HCT116 (cell line): ENCODE measurements at regions not wholly inside any gene's neighbourhood (a gene's known extent, or its start where the extent isn't known, plus 50 kb on each side); places are given as distances from the start of the nearest gene placed in this dataset.

Source experiments
- ATAC-seq: fragments of 200-7000 bp; cut with Tn5 transposase; 2 replicates; pipeline ENCODE4 v1.9.1; 2020; ENCODE audit warnings: mild to moderate bottlenecking, moderate library complexity
- BruUV-seq: library from RNA; stranded (reverse); fragments of 400-500 nt; replicated peaks from 2 replicates; lab custom pipeline; 2021; lab: Mats Ljungman, UMichigan
- CTCF ChIA-PET: fragments of 300-600 bp; sonication (Branson Sonifier 250); formaldehyde crosslinking; loops from one replicate; lab custom pipeline; 2021; ENCODE audit warnings: antibody characterized with exemption; lab: Charles Lee
- POLR2A ChIA-PET: fragments of 300-600, 350-600 bp; sonication (Branson Sonifier 250); formaldehyde crosslinking; loops from one replicate; lab custom pipeline; 2021; ENCODE audit warnings: antibody characterized with exemption; lab: Charles Lee
- RAD21 ChIA-PET, 2 experiments: fragments of 300-600 bp; sonication (Branson Sonifier 250); formaldehyde crosslinking; loops; one replicate each; lab custom pipeline; 2023; ENCODE audit warnings: low total read pairs in 2 of 2; ENCODE audit not compliant: uncharacterized antibody in 2 of 2, unreplicated experiment in 2 of 2, low non-redundant PET in 1 of 2; lab: Charles Lee
- DNase-seq: peaks from one replicate; pipeline ENCODE4 v3.0.0-alpha.2; 2010; ENCODE audit warnings: low read depth, low spot score
- H2AFZ ChIP-seq: fragments of 200-600 bp; shearing (Covaris generic), sonication (generic); 2 replicates; pipeline ENCODE4 v1.6.1; 2017; ENCODE audit warnings: low read depth, mixed run types, mixed read lengths, antibody characterized with exemption, low read length; ENCODE audit not compliant: poor library complexity, severe bottlenecking
- H3K27ac ChIP-seq: 2 replicates; pipeline ENCODE4 v1.5.1; 2012; ENCODE audit warnings: low read depth, low read length
- H3K27me3 ChIP-seq: fragments of 200-600 bp; sonication (generic); 2 replicates; pipeline ENCODE4 v1.6.1; 2016; ENCODE audit warnings: mixed run types, low read length, mixed read lengths; ENCODE audit not compliant: insufficient read depth
- H3K36me3 ChIP-seq, 2 experiments: fragments of 200-500 bp in 1 of 2; fragments of 200-600 bp in 1 of 2; sonication (Bioruptor generic) in 1 of 2; sonication (generic) in 1 of 2; 2 replicates each; pipeline versions ENCODE4 v1.5.1 to v1.6.1; 2014 to 2016; ENCODE audit warnings: low read length in 2 of 2, inconsistent platforms in 1 of 2, mixed read lengths in 1 of 2, mixed run types in 1 of 2; ENCODE audit not compliant: insufficient read depth in 2 of 2, control insufficient read depth in 1 of 2
- H3K4me1 ChIP-seq, 2 experiments: fragments of 200-600 bp in 1 of 2; sonication (generic) in 1 of 2; 2 replicates each; pipeline versions ENCODE4 v1.5.1 to v1.6.1; 2012 to 2017; ENCODE audit warnings: low read length in 2 of 2, inconsistent platforms in 1 of 2, mild to moderate bottlenecking in 1 of 2, mixed read lengths in 1 of 2, mixed run types in 1 of 2, moderate library complexity in 1 of 2; ENCODE audit not compliant: insufficient read depth in 2 of 2, control insufficient read depth in 1 of 2
- H3K4me2 ChIP-seq: fragments of 200-600 bp; sonication (generic); 2 replicates; pipeline ENCODE4 v1.6.1; 2017; ENCODE audit warnings: mixed run types, low read length, mixed read lengths
- H3K4me3 ChIP-seq, 2 experiments: fragments of 200-600 bp in 1 of 2; sonication (generic) in 1 of 2; replicated peaks in 1 of 2; 2 replicates each; pipeline ENCODE4 v1.5.1; 2011 to 2016; ENCODE audit warnings: low read length in 2 of 2, control low read depth in 1 of 2, low read depth in 1 of 2, mild to moderate bottlenecking in 1 of 2, mixed read lengths in 1 of 2, mixed run types in 1 of 2
- H3K79me2 ChIP-seq: fragments of 200-600 bp; sonication (generic); 2 replicates; pipeline ENCODE4 v1.6.1; 2017; ENCODE audit warnings: mild to moderate bottlenecking, mixed run types, low read length, moderate library complexity, mixed read lengths; ENCODE audit not compliant: insufficient read depth
- H3K9ac ChIP-seq: fragments of 200-600 bp; sonication (generic); 2 replicates; pipeline ENCODE4 v1.6.1; 2016; ENCODE audit warnings: low read length, mixed read lengths
- H3K9me2 ChIP-seq: fragments of 200-600 bp; sonication (generic), shearing (Covaris generic); 2 replicates; pipeline ENCODE4 v1.6.1; 2017; ENCODE audit warnings: mixed run types, mild to moderate bottlenecking, moderate library complexity; ENCODE audit not compliant: insufficient read depth
- H3K9me3 ChIP-seq, 2 experiments: fragments of 200-500 bp in 1 of 2; fragments of 200-600 bp in 1 of 2; sonication (Bioruptor generic) in 1 of 2; sonication (generic) in 1 of 2; 2 replicates each; pipeline ENCODE4 v1.6.1; 2014 to 2017; ENCODE audit warnings: low read length in 2 of 2, mixed read lengths in 2 of 2, inconsistent platforms in 1 of 2, low read depth in 1 of 2, mild to moderate bottlenecking in 1 of 2, mixed run types in 1 of 2, moderate library complexity in 1 of 2; ENCODE audit not compliant: control insufficient read depth in 1 of 2, insufficient read depth in 1 of 2
- H4K20me1 ChIP-seq: fragments of 200-600 bp; sonication (generic), shearing (Covaris generic); 2 replicates; pipeline ENCODE4 v1.6.1; 2017; ENCODE audit warnings: mixed run types, mild to moderate bottlenecking, moderate library complexity; ENCODE audit not compliant: insufficient read depth
- ATF3 ChIP-seq: IDR thresholded peaks from 2 replicates; pipeline ENCODE4 v1.6.1; 2012
- CTCF ChIP-seq, 3 experiments: fragments of 200-600 bp in 1 of 3; sonication (generic) in 1 of 3; IDR thresholded peaks in 2 of 3; conservative IDR thresholded peaks in 1 of 3; 2 replicates each; pipeline ENCODE4 v1.5.1; 2012 to 2017; ENCODE audit warnings: low read depth in 2 of 3, low read length in 2 of 3, antibody characterized with exemption in 1 of 3, borderline replicate concordance in 1 of 3, control low read depth in 1 of 3, mild to moderate bottlenecking in 1 of 3, mixed read lengths in 1 of 3, mixed run types in 1 of 3, moderate library complexity in 1 of 3; ENCODE audit not compliant: insufficient read depth in 1 of 3
- EGR1 ChIP-seq: IDR thresholded peaks from 2 replicates; pipeline ENCODE4 v1.6.1; 2012; ENCODE audit warnings: low read depth
- ELF1 ChIP-seq: IDR thresholded peaks from 2 replicates; pipeline ENCODE4 v1.6.1; 2012; ENCODE audit warnings: low read depth, borderline replicate concordance
- EZH2 ChIP-seq: fragments of 200-600 bp; sonication (generic); IDR thresholded peaks from 2 replicates; pipeline ENCODE4 v1.6.1; 2017; ENCODE audit warnings: antibody characterized with exemption, mixed run types
- EZH2phosphoT487 ChIP-seq: fragments of 200-600 bp; IDR thresholded peaks from 2 replicates; pipeline ENCODE4 v1.6.1; 2018; ENCODE audit warnings: antibody characterized with exemption, borderline replicate concordance
- FOSL1 ChIP-seq: IDR thresholded peaks from 2 replicates; pipeline ENCODE4 v1.6.1; 2012; ENCODE audit warnings: low read depth
- MAX ChIP-seq: IDR thresholded peaks from 2 replicates; pipeline ENCODE4 v1.6.1; 2012
- POLR2A ChIP-seq: IDR thresholded peaks from 2 replicates; pipeline ENCODE4 v1.7.0; 2011; ENCODE audit warnings: borderline replicate concordance; ENCODE audit not compliant: insufficient read depth, insufficient read length; ENCODE audit errors: extremely low read depth
- POLR2AphosphoS5 ChIP-seq: IDR thresholded peaks from 2 replicates; pipeline ENCODE4 v1.6.1; 2011; ENCODE audit warnings: mild to moderate bottlenecking, low read depth, low read length, moderate library complexity
- RAD21 ChIP-seq: IDR thresholded peaks from 2 replicates; pipeline ENCODE4 v1.6.1; 2012; ENCODE audit warnings: low read depth, mild to moderate bottlenecking
- REST ChIP-seq: IDR thresholded peaks from 2 replicates; pipeline ENCODE4 v1.6.1; 2012; ENCODE audit warnings: low read depth
- SIN3A ChIP-seq: IDR thresholded peaks from 2 replicates; pipeline ENCODE4 v1.6.1; 2012; ENCODE audit warnings: low read depth
- SP1 ChIP-seq: IDR thresholded peaks from 2 replicates; pipeline ENCODE4 v1.6.1; 2012; ENCODE audit warnings: low read depth
- SRF ChIP-seq: IDR thresholded peaks from 2 replicates; pipeline ENCODE4 v1.6.1; 2012; ENCODE audit warnings: low read depth
- TCF7L2 ChIP-seq: IDR thresholded peaks from 2 replicates; pipeline ENCODE4 v1.7.0; 2011; ENCODE audit warnings: borderline replicate concordance, inconsistent platforms; ENCODE audit not compliant: insufficient read depth, insufficient read length; ENCODE audit errors: extremely low read depth
- YY1 ChIP-seq: IDR thresholded peaks from 2 replicates; pipeline ENCODE4 v1.6.1; 2011; ENCODE audit warnings: low read length, low read depth, moderate library complexity, mild to moderate bottlenecking; ENCODE audit not compliant: insufficient replicate concordance; ENCODE audit errors: extremely low read depth
- ZBTB33 ChIP-seq: IDR thresholded peaks from 2 replicates; pipeline ENCODE4 v1.6.1; 2011; ENCODE audit warnings: mild to moderate bottlenecking, low read length, moderate library complexity; ENCODE audit not compliant: insufficient replicate concordance; ENCODE audit errors: extremely low read depth
- ZFX ChIP-seq: fragments of 450-650 bp; IDR thresholded peaks from 2 replicates; pipeline ENCODE4 v1.6.1; 2017
- ZNF274 ChIP-seq: fragments of 200-500 bp; sonication (Bioruptor generic); IDR thresholded peaks from 2 replicates; pipeline ENCODE4 v1.6.1; 2014; ENCODE audit warnings: mild to moderate bottlenecking, low read depth, low read length, inconsistent platforms
- intact Hi-C: fragments of 100-400 bp; cut with micrococcal nuclease; formaldehyde crosslinking; loops from 2 replicates; pipeline ENCODE4 v1.10.0; 2022

- H3K4me1 ChIP-seq = peaks cover 0 to 10% of the 10 kb centered on the region in 2 experiments; a peak in 2 of 4 replicates
- ATAC-seq (no peak), DNase-seq (no peak)
- no peak overlapping the region for H3K27ac ChIP-seq
- intact Hi-C loops = no loop called here
- no peak overlapping the region for H3K4me2 ChIP-seq
- no peaks in the 10 kb centered on the region for H3K79me2 ChIP-seq
- H3K9me3 ChIP-seq = no peaks in the 10 kb centered on the region
- no peak overlapping the region for H3K9ac ChIP-seq
- no peaks in the 10 kb centered on the region for H4K20me1 ChIP-seq
- BruUV-seq = no TSS peak
- H3K4me3 ChIP-seq = no peak overlapping the region
- ChIA-PET CTCF (no interaction called here), POLR2A (no interaction called here), RAD21 (no interaction called here)
- H3K9me2 ChIP-seq = no peaks in the 10 kb centered on the region
- no peaks in the 10 kb centered on the region for H3K27me3 ChIP-seq
- H2AFZ ChIP-seq = no peak overlapping the region
- H3K36me3 ChIP-seq = no peaks in the 10 kb centered on the region
- TF ChIP-seq SIN3A (no peak), ATF3 (no peak), REST (no peak), EZH2phosphoT487 (no peak), ZBTB33 (no peak), SRF (no peak), TCF7L2 (no peak), ELF1 (no peak), MAX (no peak), CTCF (IDR thresholded peaks at IDR 0.05 in 2 of 3, conservative IDR thresholded peaks at IDR 0.05 in 1 of 3; ENCODE audit: borderline replicate concordance in 1 of 3, insufficient read depth in 1 of 3, low read depth in 2 of 3, low read length in 2 of 3) (no peak), POLR2AphosphoS5 (no peak), EGR1 (no peak), ZNF274 (no peak), RAD21 (no peak), POLR2A (no peak), YY1 (no peak), FOSL1 (no peak), EZH2 (no peak), SP1 (no peak), ZFX (no peak)
These were observed 184.8 kb upstream of the ECI2 start for GRCh38 chr6:4319981-4320683.
